Activated effector memory CD4-positive, alpha-beta T cell treated with anti-CD3 and anti-CD28 coated beads, Interleukin-2, amount 50 U/mL, for 16 hours (primary cell): ENCODE measurements at regions not wholly inside any gene's neighbourhood (a gene's known extent, or its start where the extent isn't known, plus 50 kb on each side); places are given as distances from the start of the nearest gene placed in this dataset.

Experiments used
- DNase-seq: peaks from one replicate; pipeline ENCODE4 v3.0.0-alpha.2; 2020

DNA sequence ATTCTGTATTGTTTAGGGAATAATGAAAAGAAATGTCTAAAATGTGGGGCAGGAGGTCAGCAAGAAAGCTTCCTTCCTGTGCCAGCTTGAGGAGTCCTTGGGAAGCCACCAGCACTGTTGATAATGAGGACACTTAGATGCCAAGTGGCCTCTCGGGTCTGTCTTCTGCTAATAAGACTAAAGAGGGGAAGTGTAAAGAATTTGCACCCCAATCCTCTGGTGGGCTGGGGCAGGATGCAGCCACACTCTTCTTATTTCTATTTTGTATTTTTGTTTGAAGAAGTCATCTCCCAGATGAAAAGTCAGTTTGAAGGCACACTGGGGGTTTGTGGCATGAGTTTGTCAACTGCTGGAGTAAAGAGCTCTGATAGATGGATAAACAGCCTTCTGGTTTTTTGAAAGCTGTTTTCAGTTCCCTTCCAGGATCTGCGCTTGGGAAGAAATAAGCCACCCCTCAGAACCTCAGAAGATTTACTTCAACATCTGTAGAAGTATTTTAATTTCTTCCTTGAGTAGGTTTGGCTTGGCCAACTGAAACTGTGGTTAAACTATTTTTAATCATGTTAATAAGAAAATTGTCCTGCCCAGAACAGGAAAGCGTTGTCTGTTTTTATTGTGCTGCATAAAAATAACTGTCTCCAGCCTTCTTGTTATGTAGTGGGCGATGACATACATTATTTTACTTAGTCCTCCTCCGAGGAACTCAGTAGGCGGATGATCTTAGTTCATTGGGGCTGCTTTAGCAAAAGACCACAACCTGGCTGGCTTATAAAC lies 128.8 kb upstream of the GPR26 start:
- DNase-seq: no peak

DNA sequence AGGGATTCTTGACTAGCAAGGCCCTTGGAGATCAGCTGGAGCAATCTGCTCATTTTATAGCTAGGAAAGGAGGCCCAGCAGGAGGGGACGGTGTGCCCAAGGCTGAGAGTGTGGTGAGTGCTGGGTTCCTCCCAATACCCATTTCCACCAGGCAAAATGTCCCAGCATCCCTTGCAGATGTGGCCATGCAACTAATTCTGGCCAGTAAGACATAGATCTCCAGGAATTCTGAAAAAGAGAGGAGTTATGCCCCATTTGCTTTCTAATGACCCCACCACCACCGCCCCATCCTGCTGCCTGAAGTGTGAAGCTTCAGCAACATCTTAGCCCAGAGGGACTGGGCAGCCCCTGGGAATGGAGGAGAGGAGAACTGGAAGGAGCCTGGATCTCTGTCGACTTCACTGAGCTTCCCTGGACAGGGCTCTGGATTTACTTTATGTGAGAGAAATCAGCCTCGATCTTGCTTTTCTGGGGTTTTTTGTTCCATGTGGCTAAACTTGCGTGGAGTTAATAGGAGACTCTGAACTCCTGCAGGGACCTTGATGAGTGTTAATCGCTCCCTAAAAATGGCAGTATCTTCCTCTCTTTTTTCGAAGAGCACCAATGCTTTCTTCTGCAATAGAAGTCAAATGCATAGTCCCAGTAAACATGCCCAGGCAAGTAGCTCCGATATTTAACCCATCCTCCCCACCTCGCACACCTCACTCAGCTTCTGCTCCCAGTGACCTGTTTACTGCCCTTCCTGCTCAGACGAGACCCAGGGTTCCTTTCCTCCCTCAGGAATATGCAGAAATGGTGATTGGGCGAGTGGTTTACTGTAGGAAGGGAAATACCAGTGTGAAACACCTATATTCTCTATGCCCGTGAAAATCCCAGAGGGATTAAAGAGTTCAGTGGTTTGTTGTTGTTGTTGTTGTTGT lies 127.5 kb upstream of the GPR26 start:
- no peak for DNase-seq

DNA sequence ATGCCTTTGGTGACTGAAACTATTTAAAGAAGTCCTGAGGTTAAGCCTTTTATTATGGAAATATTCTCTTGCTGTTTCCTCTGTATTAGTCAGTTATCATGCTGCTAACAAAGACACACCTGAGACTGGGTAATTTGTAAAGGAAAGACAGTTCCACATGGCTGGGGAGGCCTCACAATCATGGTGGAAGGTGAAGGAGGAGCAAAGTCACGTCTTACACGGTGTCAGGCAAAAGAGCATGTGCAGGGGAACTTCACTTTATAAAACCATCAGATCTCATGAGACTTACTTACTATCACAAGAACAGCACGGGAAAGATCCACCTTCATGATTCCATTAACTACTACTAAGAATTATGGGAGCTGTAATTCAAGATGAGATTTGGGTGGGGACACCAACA lies 121.2 kb upstream of the GPR26 start:
- no peak for DNase-seq

DNA sequence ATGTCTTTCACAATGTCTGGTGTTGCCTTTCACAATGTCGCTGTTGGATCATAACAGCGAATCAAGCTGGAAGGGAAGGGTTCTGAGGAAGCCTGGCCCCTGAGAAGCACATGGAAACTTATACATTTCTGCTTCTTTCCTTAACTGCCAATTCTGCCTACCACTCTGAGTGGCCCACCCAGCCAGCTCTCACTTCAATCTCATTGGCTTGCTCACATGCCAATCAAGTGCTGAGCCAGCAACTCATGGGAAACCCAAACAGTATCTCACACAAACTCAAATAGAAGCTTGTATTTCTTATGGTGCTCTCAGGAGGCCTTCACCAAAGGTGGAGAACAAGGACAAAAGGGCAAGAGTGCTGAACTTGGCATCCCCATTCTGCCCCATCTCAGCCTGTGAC lies 117.4 kb upstream of the GPR26 start:
- DNase-seq: no peak

DNA sequence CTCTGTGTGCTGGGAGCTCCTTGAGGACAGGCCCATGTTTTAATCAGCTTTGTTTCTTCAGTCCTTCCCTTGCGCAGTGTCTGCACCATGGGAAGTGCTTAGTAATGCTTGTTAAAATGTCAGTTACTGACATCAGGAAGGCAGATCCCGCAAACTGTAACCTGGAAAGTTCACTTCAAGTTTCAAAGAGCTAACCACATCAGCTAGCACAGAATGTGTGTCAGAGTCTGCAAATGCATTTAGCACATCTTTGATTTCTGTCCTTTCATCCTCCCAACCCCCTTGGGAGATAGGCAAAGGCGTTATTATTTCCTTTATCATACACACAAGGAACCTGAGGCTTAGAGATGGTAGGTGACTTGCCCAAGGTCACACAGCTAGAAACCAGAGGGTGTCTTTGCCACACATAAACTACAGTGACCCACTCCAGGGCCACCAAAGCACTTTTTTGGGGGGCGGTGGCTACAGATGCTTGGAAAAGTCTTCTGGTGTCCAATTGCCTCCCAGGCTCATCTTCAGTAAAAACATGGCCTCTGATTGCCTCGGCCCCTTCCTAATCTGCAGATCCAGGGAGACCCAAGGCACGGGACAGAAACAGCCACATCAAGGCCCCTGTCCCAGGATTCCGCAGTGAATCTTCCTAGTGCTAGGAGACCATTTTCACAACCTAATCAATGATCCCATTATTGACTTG lies 116.2 kb upstream of the GPR26 start:
- DNase-seq: no peak

DNA sequence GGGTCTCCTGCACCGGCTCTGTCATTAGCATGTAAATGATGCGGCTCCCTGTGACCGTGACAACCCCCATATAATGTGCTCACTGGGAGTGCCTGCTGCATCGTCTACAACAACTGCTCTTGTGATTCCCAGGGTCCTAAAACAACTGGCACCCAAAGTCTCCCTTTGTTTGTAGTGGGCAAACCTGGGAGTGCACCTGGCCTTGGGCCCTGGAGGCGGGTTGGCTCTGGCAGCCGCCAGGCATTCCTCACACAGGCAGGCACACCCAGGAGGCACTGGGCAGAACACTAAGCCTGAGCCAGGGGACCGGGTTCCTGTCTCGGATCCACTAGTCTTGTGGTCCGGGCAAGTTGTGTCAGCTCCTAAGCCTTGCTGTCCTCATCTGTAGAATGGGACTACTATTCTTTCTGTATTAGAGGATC lies 115.5 kb upstream of the GPR26 start:
- no peak for DNase-seq

DNA sequence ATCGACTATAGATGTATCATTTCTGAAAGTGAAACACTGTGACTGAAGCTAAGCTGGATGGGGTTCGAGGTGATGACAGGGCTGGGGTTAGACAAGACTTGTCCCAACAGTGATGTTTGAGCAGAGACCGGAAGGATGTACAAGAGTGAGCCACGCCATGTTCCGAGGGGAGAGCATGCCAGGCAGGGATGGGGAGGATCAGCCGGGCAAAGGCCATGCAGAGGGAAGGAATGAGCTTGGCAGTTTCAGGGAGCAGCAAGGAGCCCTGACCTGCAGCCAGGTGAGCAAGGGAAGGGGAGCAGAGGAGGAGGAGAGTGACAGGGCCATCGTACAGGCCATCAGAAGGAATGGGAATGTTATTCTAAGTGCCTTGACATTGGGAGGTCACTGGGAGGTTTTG lies 114.9 kb upstream of the GPR26 start:
- no peak for DNase-seq

DNA sequence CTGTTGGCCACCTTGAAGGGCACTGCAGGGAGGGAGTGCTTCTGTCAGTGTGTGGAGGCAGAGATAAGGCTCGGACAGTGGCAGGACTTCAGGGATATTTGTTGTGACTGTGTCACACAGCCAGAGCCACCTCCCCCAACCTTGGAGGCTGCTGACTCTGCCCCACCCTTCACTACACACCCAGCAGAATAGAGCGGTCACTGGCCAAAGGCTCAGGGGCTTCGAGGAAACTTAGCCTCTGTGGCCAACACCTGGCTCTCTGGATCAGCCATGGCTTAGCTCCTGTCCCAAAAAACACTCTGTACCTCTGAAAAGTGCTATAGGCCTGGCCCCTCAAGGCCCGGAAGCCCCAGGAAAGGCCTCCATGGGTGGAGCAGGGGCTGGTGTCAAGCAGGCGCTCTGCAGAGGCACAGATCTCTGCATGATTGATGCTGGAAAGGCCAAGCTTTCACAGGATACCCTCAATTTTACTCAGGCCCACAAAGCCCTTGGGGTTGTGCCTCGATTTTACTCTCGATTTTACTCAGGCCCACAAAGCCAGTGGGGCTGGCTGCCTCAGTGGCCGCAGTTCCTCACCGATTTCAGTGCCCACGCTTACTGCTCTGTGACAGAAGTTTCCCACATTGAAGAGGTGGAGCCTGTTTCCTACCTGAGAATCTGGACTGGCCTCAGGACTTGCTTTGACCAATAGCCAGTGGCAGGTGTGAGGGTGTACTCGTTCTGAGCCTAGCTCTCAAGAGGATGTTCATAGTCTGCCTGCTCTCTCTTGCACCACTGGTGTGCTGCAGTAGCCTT lies 113.2 kb upstream of the GPR26 start:
- no peak for DNase-seq

DNA sequence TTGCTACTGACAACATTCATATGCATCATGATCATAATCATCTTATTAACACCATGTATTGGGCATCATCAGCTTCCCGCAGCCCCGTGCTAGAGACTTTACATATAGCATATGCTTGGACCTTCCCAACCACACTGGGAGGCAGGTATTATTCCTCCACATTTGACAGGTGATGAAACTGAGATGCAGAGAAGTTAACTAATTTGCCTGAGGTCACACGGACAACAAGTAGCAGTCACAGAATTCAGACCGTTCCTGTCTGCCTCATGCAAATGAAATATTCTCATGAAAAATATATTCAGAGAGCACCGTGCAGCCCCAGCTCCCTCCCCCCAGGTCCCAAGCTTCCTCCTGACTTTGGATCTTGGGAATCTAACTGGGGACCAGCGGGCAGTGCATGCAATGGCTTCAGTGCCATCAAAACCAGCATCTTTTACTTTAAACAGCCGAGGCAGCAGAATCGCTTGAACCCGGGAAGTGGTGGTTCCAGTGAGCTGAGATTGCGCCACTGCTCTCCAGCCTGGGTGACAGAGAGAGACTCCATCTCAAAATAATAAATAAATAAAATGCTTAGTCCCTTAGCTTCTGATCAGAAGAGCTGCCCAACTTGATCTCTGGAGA lies 112.2 kb upstream of the GPR26 start:
- DNase-seq: no peak

DNA sequence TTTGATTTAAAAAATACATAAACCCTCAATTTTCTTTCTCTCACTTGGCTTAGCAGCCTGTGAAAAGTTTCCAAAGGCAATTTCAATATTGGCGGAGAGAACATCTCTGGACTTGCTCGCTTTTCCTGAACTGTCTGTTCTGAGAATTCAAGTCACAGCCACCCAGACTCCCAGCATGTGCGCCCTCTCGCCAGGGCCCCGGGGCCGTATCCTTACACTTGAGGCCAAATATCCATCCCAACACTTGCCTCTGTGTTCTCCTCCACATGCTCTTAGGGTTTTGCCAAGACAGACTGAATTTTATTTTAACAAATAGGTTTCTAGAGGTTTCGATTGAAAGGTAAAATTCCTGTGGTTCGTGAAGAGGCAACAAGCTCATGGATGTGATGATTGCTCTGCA lies 111.5 kb upstream of the GPR26 start:
- DNase-seq: no peak

DNA sequence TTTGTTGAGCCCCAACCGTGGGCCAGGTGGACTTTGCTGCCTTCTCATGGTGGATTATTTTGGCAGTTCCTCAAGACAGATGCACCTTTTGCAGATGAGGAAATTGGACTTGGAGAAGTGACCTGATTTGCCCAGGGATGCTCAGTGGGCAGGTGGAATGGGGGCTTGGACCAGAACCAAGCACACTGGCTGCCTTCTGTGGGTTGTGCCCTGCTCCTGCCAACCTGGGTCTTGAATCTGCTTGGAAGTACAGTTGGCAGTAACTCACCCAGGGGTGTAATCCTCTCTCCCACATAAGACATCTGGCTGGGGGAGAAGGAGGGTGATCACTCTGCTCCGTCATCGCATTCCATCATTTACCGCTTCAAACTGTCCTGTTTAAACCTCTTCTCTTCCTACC lies 110.5 kb upstream of the GPR26 start:
- no peak for DNase-seq

DNA sequence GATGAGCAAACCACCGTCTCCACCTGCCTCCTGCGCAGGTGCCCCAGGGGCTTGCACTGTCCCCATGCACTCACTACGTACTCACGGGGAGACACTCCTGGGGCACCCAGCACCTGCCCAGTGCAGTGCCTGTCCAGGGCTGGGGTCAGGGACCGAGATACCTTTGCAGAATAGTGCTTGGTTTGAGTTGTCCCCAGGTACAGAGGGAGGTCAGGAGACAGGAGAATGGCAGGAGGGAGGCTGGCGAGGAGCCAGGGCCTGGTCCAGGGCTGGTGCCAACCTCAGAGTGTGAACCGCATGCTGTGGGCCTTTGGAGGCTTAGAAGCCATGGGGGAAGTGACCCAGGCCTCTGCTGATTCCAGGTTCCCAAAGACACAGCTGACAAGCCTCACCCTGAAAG lies 110.1 kb upstream of the GPR26 start:
- DNase-seq: no peak

DNA sequence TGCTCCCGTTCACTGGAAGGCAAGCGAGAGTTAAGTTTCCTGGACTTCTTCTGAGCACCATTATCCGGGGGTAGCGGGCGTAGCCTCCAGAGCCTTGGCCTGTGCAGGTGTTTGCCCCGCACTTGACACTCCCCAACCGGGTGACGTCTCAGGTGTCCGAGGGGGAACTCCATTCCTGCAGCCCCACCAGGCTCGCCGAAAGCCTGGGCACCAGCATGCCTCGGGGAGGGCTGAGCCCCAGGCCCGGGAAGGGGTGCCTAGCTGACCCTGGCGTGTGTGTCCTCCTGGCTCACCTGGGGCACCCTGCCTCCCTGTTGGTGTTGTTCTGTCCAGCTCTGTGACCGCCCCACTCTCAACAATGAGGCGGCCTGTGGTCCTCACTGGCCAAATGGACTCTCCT lies 109.4 kb upstream of the GPR26 start:
- DNase-seq: no peak

DNA sequence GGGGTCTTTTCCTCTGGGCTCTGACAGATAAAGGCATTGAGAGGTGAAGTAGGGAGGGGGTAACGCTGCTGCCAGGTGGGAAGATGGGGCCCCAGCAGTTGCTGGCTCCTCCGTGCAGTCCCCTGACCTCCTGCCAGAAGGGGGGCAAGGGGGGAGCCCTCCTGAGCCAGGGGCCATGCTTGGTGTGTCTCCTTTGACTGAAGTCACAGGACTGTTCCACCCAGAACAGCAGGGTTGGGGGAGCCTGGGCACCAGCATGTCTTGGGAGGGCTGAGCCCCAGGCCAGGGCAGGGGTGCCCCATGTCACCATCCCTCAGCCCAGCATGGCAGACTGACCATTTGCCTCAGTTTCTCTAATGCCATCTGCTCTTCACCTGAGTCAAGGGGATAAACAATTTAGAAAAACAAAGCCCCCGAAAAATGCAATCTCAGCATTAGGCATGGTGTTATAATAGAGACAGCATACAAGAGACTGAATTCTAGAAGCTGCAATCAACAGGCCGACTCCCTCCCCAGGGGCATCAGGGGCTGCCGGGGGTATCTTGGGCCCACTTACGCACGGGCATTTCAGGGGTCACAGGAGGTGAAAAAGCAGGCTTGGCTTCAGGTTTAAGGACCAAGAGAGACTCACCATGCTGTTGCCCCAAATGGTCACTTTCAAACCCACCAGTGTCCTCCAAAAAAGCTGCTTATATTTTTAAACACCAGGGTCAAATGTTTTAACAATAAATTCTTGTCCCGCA lies 108.6 kb upstream of the GPR26 start:
- DNase-seq: no peak

DNA sequence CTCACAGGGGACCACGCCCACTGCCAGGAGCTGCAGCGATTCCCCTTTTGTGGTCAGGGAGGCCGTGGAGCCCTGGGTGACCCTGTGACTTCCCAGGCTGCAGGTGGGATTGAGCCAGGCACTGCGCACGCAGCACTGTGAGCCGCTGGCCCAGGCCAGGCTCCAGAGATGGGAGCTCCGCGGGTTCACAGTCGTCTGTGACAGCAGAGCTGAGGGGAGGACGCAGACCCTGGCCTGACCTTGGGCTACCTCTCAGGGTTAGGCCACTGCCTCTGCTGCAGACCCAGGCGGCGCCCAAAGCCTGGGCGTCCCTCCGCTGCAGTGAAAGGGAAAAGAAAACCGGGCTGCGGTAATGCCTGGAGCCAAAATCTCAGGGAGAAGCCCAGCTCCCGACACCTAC lies 107.5 kb upstream of the GPR26 start:
- no peak for DNase-seq

DNA sequence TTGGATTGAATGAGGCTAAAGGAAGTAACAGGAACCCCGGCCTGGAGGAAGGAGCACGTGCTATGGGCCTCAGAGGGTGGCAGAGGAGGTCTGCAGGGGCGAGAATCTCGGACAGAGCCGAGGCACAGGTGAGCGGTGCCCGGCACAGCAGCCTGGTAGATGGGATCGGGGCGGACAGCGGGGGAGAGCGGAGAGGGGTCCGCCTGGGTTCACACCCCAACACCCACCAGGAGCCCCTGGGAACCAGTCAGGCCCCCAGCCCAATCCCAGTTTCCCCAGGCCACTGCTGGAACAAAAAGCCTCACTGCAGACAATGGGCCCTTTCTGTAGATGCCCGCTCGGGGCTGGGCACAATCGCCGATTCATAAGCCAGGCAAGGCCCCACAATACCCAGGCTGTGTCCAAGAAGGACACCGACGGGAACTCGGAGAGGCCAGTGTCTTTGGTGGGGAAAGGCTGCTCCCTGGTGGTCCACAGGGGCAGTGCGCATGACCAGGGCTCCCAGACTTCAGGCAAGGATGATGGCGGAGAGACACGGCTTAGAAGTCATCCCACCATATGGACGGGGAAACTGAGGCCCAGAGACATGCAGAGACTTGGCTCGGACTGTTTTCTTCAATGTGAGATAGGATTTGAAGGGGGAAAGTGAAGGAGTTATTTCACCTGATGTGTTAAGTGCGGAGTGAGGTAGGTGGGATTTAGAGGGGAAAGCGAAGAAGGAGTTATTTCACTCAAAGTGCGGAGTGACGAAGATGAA lies 106.9 kb upstream of the GPR26 start:
- DNase-seq: peak; percentile 88

DNA sequence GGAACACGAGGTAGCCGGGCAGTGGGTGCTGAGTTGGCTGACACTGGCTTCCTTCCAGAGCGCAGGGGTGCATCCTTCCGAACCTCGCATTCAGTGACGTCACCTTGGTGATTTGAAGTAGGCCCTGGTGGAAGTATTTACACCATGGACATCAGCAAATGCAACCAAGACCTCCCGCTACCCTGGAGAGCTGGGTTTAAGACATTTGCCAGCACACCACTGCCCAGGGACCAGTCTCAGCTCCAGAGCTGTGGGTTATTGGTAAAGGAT lies 106.4 kb upstream of the GPR26 start:
- no peak for DNase-seq

DNA sequence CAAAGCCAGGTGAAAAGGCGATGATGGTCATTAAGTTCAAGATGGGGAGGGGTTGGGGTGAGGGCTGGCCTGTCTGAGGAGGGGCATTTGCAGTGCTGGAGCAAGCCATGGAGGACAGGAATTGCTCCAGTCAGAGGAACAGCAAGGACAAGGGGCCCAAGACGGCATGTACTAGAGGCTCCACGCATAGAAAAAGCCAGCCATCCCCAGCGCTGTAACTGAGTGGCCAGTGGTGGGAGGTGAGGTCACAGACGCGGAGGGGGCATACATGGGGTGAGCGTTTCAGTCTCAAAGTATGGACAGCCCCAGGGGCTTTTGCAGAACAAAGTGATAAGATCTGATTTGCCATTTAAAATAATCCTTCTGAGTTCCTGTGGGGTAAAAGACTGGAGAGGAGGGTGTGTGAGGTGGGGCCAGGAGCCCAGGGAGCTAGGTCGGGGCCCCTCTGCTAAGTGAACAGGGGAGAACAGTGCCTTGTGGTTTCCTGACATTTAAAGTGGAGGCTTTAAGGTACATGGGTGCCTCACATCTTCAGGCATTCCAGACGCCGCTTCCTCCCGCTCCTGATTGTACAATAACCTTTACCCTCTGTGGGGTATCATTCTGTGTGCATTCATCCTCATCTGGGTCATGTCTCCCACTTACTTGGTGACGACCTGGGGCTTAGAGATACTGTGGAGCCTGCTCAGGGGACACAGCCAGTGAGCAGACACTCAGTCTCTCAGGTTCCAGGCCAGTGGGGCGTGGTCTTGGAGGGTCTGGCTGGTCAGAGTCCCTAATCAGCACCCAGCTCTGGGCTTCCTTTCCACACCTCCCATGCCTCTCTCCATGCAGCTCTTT lies 105.6 kb upstream of the GPR26 start:
- no peak for DNase-seq

DNA sequence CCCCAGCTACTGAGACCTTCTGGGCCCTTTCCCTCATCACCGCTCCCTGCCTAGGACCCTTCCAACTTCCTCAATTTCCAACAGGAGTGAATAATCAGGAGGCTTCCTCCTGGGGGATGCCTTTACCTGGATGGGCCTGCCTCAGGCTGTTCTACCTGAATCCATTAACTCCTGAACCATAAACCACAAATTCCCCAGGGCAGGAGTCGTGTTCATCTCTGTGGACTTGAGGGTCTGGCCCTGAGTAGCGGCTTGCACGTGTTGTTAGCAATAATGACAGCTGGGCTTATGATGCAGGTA lies 105.1 kb upstream of the GPR26 start:
- DNase-seq: no peak

DNA sequence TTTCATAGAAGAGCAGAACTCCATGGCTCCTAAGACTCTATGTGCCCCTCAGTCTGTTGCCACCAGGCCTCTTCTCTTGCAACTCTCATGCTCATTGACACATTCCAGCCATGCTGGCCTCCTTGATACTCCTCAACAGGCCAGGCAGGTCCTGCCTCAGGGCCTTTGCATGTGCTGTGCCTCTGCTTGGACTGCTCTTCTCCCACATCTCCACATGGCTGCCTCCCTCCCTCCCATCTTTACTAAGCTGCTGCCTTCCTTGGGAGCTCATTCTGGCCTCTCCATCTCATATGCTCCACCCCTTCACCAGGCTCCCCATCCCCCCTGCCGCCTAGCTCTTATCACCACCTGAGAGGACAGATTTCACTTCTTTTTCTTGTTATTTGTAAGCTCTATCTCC lies 103.8 kb upstream of the GPR26 start:
- DNase-seq: no peak
